Effector CD4-positive, alpha-beta T cell (primary cell): ENCODE measurements at regions not wholly inside any gene's neighbourhood (a gene's known extent, or its start where the extent isn't known, plus 50 kb on each side); places are given as distances from the start of the nearest gene placed in this dataset.

Experiments used
- DNase-seq: peaks from one replicate; pipeline ENCODE4 v3.0.0-alpha.2; 2020

- peak; percentile 56 for DNase-seq
These were observed 217.3 kb downstream of the RBFOX3 start for GRCh38 chr17:79393358-79394052.

- no peak for DNase-seq
These were observed 218.3 kb downstream of the RBFOX3 start for GRCh38 chr17:79392598-79392997.

- DNase-seq, result peak; percentile 58
These were observed 219.2 kb downstream of the RBFOX3 start for GRCh38 chr17:79391376-79392233.

GRCh38 chr17:79389896-79390295 lies 221.0 kb downstream of the RBFOX3 start:
- DNase-seq, result no peak

- DNase-seq, result no peak
These were observed 222.1 kb downstream of the RBFOX3 start for GRCh38 chr17:79388556-79389295.

GRCh38 chr17:79387783-79388182 lies 223.1 kb downstream of the RBFOX3 start:
- no peak for DNase-seq

- DNase-seq, result no peak
These were observed 224.8 kb downstream of the RBFOX3 start for GRCh38 chr17:79385962-79386563.

- DNase-seq, result no peak
These were observed 228.5 kb downstream of the RBFOX3 start for GRCh38 chr17:79382313-79382712.

- DNase-seq, result no peak
These were observed 231.0 kb downstream of the RBFOX3 start for GRCh38 chr17:79379700-79380445.

- no peak for DNase-seq
These were observed 233.5 kb downstream of the RBFOX3 start for GRCh38 chr17:79377230-79377786.

- DNase-seq, result no peak
These were observed 236.0 kb downstream of the RBFOX3 start for GRCh38 chr17:79374807-79375206.

GRCh38 chr17:79374087-79374689 lies 236.7 kb downstream of the RBFOX3 start:
- no peak for DNase-seq

- no peak for DNase-seq
These were observed 238.2 kb downstream of the RBFOX3 start for GRCh38 chr17:79372470-79373238.

- no peak for DNase-seq
These were observed 238.9 kb downstream of the RBFOX3 start for GRCh38 chr17:79371984-79372383.

- DNase-seq, result no peak
These were observed 240.3 kb downstream of the RBFOX3 start for GRCh38 chr17:79370594-79370993.

GRCh38 chr17:79370126-79370525 lies 240.7 kb downstream of the RBFOX3 start:
- no peak for DNase-seq

- DNase-seq, result no peak
These were observed 241.3 kb downstream of the RBFOX3 start for GRCh38 chr17:79369532-79369931.

- DNase-seq, result no peak
These were observed 241.8 kb downstream of the RBFOX3 start for GRCh38 chr17:79369001-79369400.

GRCh38 chr17:79368521-79368920 lies 242.3 kb downstream of the RBFOX3 start:
- no peak for DNase-seq

GRCh38 chr17:79366988-79367571 lies 243.8 kb downstream of the RBFOX3 start:
- DNase-seq, result no peak
